Endodermal cell (in vitro differentiated cells): ENCODE measurements at regions not wholly inside any gene's neighbourhood (a gene's known extent, or its start where the extent isn't known, plus 50 kb on each side); places are given as distances from the start of the nearest gene placed in this dataset.

Experiments used
- DNase-seq: peaks from one replicate; pipeline ENCODE4 v3.0.0-alpha.2; 2017
- H3K27ac ChIP-seq: 2 replicates; pipeline ENCODE4 v1.5.1; 2013; ENCODE audit warnings: mild to moderate bottlenecking, low read depth, low read length, moderate library complexity
- H3K27me3 ChIP-seq: 2 replicates; pipeline ENCODE4 v1.6.1; 2013; ENCODE audit warnings: mild to moderate bottlenecking, low read length, moderate library complexity; ENCODE audit not compliant: insufficient read depth, control insufficient read depth, poor library complexity, severe bottlenecking
- H3K36me3 ChIP-seq: 2 replicates; pipeline ENCODE4 v1.7.0; 2013; ENCODE audit warnings: mild to moderate bottlenecking, low read length, moderate library complexity; ENCODE audit not compliant: control insufficient read depth, insufficient read depth
- H3K4me1 ChIP-seq: one replicate; pipeline ENCODE4 v1.7.0; 2013; ENCODE audit warnings: low read length; ENCODE audit not compliant: control insufficient read depth, insufficient read depth
- H3K4me3 ChIP-seq: 2 replicates; pipeline ENCODE4 v1.5.1; 2013; ENCODE audit warnings: mild to moderate bottlenecking, low read length, moderate library complexity
- H3K9ac ChIP-seq: 2 replicates; pipeline ENCODE4 v1.6.1; 2013; ENCODE audit warnings: mild to moderate bottlenecking, low read length, moderate library complexity; ENCODE audit not compliant: poor library complexity, severe bottlenecking; ENCODE audit errors: extremely low read depth
- H3K9me3 ChIP-seq: 2 replicates; pipeline ENCODE4 v1.6.1; 2013; ENCODE audit warnings: mild to moderate bottlenecking, low read length, moderate library complexity; ENCODE audit not compliant: control insufficient read depth
- H3K27ac Mint-ChIP-seq: 2 replicates; pipeline ENCODE4 v1.8.0; 2020; ENCODE audit warnings: mixed read lengths
- H3K27me3 Mint-ChIP-seq: 2 replicates; pipeline ENCODE4 v1.8.0; 2021; ENCODE audit warnings: mild to moderate bottlenecking, mixed read lengths; ENCODE audit not compliant: insufficient read depth
- H3K36me3 Mint-ChIP-seq: 2 replicates; pipeline ENCODE4 v1.8.0; 2020; ENCODE audit warnings: low read depth, mixed read lengths
- H3K4me1 Mint-ChIP-seq: 2 replicates; pipeline ENCODE4 v1.8.0; 2020; ENCODE audit warnings: mixed read lengths
- H3K4me3 Mint-ChIP-seq: 2 replicates; pipeline ENCODE4 v1.8.0; 2020; ENCODE audit warnings: mild to moderate bottlenecking, moderate library complexity, mixed read lengths
- H3K9me3 Mint-ChIP-seq: 2 replicates; pipeline ENCODE4 v1.8.0; 2020; ENCODE audit warnings: mild to moderate bottlenecking, mixed read lengths
- WGBS, 2 experiments: methylation state at CpG; one replicate each; pipeline versions ENCODE4 v1.1.5 to v1.1.7; 2013; ENCODE audit warnings: missing lambda C conversion rate in 2 of 2, mixed read lengths in 1 of 2; ENCODE audit not compliant: insufficient coverage in 1 of 2, insufficient read length in 1 of 2; 5-methylcytosine and 5-hydroxymethylcytosine counted together
- TF ChIP-seq, protein P1 (sequence below): fragments of 200-600 bp; sonication (generic); conservative IDR thresholded peaks from 2 replicates; pipeline ENCODE4 v1.5.0; 2021; ENCODE audit warnings: antibody characterized with exemption, mild to moderate bottlenecking

DNA sequence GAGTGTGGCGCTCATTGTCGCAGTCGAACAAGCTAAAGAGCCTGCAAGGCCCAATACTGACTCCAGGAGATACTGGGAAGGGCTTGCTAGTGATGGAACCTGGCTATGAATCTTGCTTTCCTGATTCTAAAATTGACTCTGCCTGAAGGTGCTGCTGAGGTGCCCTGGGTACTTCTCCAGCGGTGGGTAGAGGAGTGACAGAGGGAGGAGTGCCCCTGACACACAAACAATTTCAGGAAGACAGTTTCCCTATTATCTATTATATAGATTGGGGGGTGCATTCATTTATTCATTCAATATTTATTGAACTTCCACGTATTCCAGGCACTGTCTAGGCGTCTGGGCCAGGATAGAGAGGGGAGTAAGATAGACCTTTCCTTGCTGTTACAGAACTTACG, 339.2 kb upstream of the GATB start:
- WGBS, 2 experiments: 94 to 96% methylated on average over 3 to 7 of the region's 7 CpGs
- H3K4me1 ChIP-seq: no peaks in the 10 kb centered on the region
- H3K36me3 ChIP-seq: no peaks in the 10 kb centered on the region
- H3K9me3 ChIP-seq: no peaks in the 10 kb centered on the region
- H3K9ac ChIP-seq: no peak overlapping the region
- no peak overlapping the region for H3K4me3 ChIP-seq
- Mint-ChIP-seq H3K27ac (no peak overlapping the region), H3K9me3 (no peaks in the 10 kb centered on the region), H3K27me3 (no peaks in the 10 kb centered on the region), H3K4me1 (no peaks in the 10 kb centered on the region), H3K36me3 (no peaks in the 10 kb centered on the region), H3K4me3 (no peak overlapping the region)
- H3K27ac ChIP-seq: no peak overlapping the region
- DNase-seq: no peak
- H3K27me3 ChIP-seq: no peaks in the 10 kb centered on the region
- TF ChIP-seq, protein P1, sequence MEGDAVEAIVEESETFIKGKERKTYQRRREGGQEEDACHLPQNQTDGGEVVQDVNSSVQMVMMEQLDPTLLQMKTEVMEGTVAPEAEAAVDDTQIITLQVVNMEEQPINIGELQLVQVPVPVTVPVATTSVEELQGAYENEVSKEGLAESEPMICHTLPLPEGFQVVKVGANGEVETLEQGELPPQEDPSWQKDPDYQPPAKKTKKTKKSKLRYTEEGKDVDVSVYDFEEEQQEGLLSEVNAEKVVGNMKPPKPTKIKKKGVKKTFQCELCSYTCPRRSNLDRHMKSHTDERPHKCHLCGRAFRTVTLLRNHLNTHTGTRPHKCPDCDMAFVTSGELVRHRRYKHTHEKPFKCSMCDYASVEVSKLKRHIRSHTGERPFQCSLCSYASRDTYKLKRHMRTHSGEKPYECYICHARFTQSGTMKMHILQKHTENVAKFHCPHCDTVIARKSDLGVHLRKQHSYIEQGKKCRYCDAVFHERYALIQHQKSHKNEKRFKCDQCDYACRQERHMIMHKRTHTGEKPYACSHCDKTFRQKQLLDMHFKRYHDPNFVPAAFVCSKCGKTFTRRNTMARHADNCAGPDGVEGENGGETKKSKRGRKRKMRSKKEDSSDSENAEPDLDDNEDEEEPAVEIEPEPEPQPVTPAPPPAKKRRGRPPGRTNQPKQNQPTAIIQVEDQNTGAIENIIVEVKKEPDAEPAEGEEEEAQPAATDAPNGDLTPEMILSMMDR: no peak

DNA sequence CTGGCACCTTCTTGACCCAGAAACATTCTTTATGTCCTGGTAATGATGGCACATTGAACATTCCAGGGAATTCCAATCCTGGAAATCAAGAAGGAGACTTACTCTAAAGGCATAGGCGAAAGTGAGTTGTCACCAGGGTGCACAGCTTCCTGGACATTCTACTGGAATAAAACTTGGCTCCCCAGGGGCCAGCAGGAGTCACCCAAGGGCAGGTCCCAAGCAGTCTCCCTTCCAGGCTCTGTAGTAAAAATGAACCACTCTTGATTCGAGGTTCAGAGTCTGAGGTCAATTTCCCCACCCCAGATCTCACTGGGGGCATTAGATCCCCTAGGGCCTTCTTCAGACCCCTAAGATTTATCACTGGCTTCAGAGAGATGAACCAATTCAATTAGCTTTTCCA, 338.7 kb upstream of the GATB start:
- TF ChIP-seq, protein P1: peak; percentile 23
- H3K9ac ChIP-seq: no peak overlapping the region
- H3K4me1 Mint-ChIP-seq: no peaks in the 10 kb centered on the region
- H3K36me3 ChIP-seq: no peaks in the 10 kb centered on the region
- no peak for DNase-seq
- no peaks in the 10 kb centered on the region for H3K9me3 Mint-ChIP-seq
- H3K27ac Mint-ChIP-seq: no peak overlapping the region
- H3K36me3 Mint-ChIP-seq: no peaks in the 10 kb centered on the region
- no peaks in the 10 kb centered on the region for H3K9me3 ChIP-seq
- 80 to 82% methylated on average over 2 of the region's 2 CpGs for WGBS, 2 experiments
- H3K4me1 ChIP-seq: no peaks in the 10 kb centered on the region
- no peak overlapping the region for H3K4me3 Mint-ChIP-seq
- H3K4me3 ChIP-seq: no peak overlapping the region
- H3K27me3 ChIP-seq: no peaks in the 10 kb centered on the region
- no peaks in the 10 kb centered on the region for H3K27me3 Mint-ChIP-seq
- H3K27ac ChIP-seq: no peak overlapping the region

DNA sequence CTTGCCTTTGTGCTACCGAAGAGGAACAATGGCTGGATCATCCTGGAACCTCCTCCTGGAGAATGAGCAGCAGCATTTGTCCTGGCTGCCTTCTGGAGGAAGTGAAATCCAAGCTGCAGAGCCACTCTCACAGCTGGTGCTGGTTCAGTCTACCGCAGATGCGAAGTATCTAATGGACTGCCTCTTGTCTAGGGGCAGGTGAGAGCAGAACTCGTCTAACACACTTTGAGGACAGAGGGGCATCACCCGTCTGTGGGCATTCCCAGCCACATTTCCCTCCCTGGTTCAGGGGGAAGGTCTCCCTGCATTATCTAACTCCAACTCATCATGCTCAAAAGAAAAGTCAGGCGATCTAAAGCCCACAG, 338.2 kb upstream of the GATB start:
- Mint-ChIP-seq H3K27ac (no peak overlapping the region), H3K4me3 (no peak overlapping the region), H3K36me3 (no peaks in the 10 kb centered on the region), H3K27me3 (no peaks in the 10 kb centered on the region), H3K4me1 (no peaks in the 10 kb centered on the region), H3K9me3 (no peaks in the 10 kb centered on the region)
- no peak for DNase-seq
- H3K36me3 ChIP-seq: no peaks in the 10 kb centered on the region
- no peak overlapping the region for H3K9ac ChIP-seq
- TF ChIP-seq, protein P1: no peak
- H3K27me3 ChIP-seq: no peaks in the 10 kb centered on the region
- no peak overlapping the region for H3K4me3 ChIP-seq
- WGBS, 2 experiments: 86 to 97% methylated on average over 4 to 6 of the region's 6 CpGs
- no peaks in the 10 kb centered on the region for H3K4me1 ChIP-seq
- no peak overlapping the region for H3K27ac ChIP-seq
- H3K9me3 ChIP-seq: no peaks in the 10 kb centered on the region
